CD14-positive monocyte (primary cell): ENCODE measurements at regions not wholly inside any gene's neighbourhood (a gene's known extent, or its start where the extent isn't known, plus 50 kb on each side); places are given as distances from the start of the nearest gene placed in this dataset.

ENCODE experiments used
- DNase-seq, 3 donors: peaks; one replicate each; pipeline ENCODE4 v3.0.0-alpha.2; 2011 to 2022
- H2AFZ ChIP-seq: 2 replicates; pipeline ENCODE4 v1.6.0; 2012; ENCODE audit warnings: mild to moderate bottlenecking, low read depth, low read length, inconsistent platforms; ENCODE audit not compliant: insufficient read depth, poor library complexity, severe bottlenecking
- H3K27ac ChIP-seq, 2 donors: 1 replicate in 1 of 2; 2 replicates in 1 of 2; pipeline ENCODE4 v1.5.1; 2012 to 2013; ENCODE audit warnings: low read length in 2 of 2, control low read depth in 1 of 2, inconsistent platforms in 1 of 2, low read depth in 1 of 2, mild to moderate bottlenecking in 1 of 2
- H3K27me3 ChIP-seq, 2 donors: one replicate each; pipeline versions ENCODE4 v1.6.0 to v1.6.1; 2011 to 2013; ENCODE audit warnings: low read length in 2 of 2; ENCODE audit not compliant: control insufficient read depth in 2 of 2, insufficient read depth in 2 of 2
- H3K36me3 ChIP-seq, 2 donors: replicated peaks in 1 of 2; 1 replicate in 1 of 2; 2 replicates in 1 of 2; pipeline versions ENCODE4 v1.5.1 to v1.6.1; 2012 to 2013; ENCODE audit warnings: low read length in 2 of 2, control low read depth in 1 of 2, inconsistent platforms in 1 of 2, mild to moderate bottlenecking in 1 of 2; ENCODE audit not compliant: insufficient read depth in 2 of 2, control insufficient read depth in 1 of 2
- H3K4me1 ChIP-seq, 2 donors: 1 replicate in 1 of 2; 2 replicates in 1 of 2; pipeline versions ENCODE4 v1.5.1 to v1.6.1; 2012 to 2013; ENCODE audit warnings: low read length in 2 of 2, control low read depth in 1 of 2, inconsistent platforms in 1 of 2, mild to moderate bottlenecking in 1 of 2, moderate library complexity in 1 of 2; ENCODE audit not compliant: insufficient read depth in 2 of 2, control insufficient read depth in 1 of 2
- H3K4me2 ChIP-seq: replicated peaks from 2 replicates; pipeline ENCODE3; 2012; ENCODE audit warnings: low read length, moderate library complexity, mild to moderate bottlenecking; ENCODE audit not compliant: poor library complexity, severe bottlenecking; ENCODE audit errors: extremely low read depth
- H3K4me3 ChIP-seq, 3 experiments: fragments of 200-600 bp in 1 of 3; sonication (generic) in 1 of 3; replicated peaks in 1 of 3; 1 replicate in 2 of 3; 2 replicates in 1 of 3; pipeline ENCODE4 v1.5.1; 2011 to 2013; ENCODE audit warnings: low read length in 3 of 3, mild to moderate bottlenecking in 3 of 3, control low read depth in 2 of 3, low read depth in 2 of 3, inconsistent platforms in 1 of 3, moderate library complexity in 1 of 3
- H3K79me2 ChIP-seq: 2 replicates; pipeline ENCODE4 v1.6.0; 2012; ENCODE audit warnings: mild to moderate bottlenecking, control low read depth, inconsistent platforms, low read length, moderate library complexity; ENCODE audit not compliant: insufficient read depth
- H3K9ac ChIP-seq: 2 replicates; pipeline ENCODE4 v1.6.0; 2017; ENCODE audit warnings: low read length, mild to moderate bottlenecking; ENCODE audit not compliant: insufficient read depth, poor library complexity, severe bottlenecking
- H3K9me3 ChIP-seq, 2 donors: replicated peaks in 1 of 2; 1 replicate in 1 of 2; 2 replicates in 1 of 2; pipeline versions ENCODE4 v1.5.1 to v1.6.1; 2012 to 2013; ENCODE audit warnings: low read length in 2 of 2, control low read depth in 1 of 2; ENCODE audit not compliant: control insufficient read depth in 1 of 2, insufficient read depth in 1 of 2
- H4K20me1 ChIP-seq: 2 replicates; pipeline ENCODE4 v1.6.0; 2012; ENCODE audit warnings: mild to moderate bottlenecking, low read length, control low read depth, moderate library complexity; ENCODE audit not compliant: insufficient read depth
- H3K27ac Mint-ChIP-seq, 7 donors: one replicate each; pipeline ENCODE4 v1.8.0; 2020; ENCODE audit warnings: mild to moderate bottlenecking in 7 of 7, mixed read lengths in 7 of 7, moderate library complexity in 6 of 7, inconsistent platforms in 2 of 7
- H3K27me3 Mint-ChIP-seq, 3 donors: one replicate each; pipeline ENCODE4 v1.8.0; 2021 to 2022; ENCODE audit warnings: low read depth in 3 of 3, mild to moderate bottlenecking in 3 of 3, mixed read lengths in 3 of 3, moderate library complexity in 3 of 3, inconsistent platforms in 1 of 3
- H3K36me3 Mint-ChIP-seq, 2 donors: one replicate each; pipeline ENCODE4 v1.8.0; 2020; ENCODE audit warnings: mixed read lengths in 2 of 2, inconsistent platforms in 1 of 2, mild to moderate bottlenecking in 1 of 2
- H3K4me1 Mint-ChIP-seq: one replicate; pipeline ENCODE4 v1.8.0; 2020; ENCODE audit warnings: mild to moderate bottlenecking, mixed read lengths
- H3K4me3 Mint-ChIP-seq, 2 donors: one replicate each; pipeline ENCODE4 v1.8.0; 2020; ENCODE audit warnings: mild to moderate bottlenecking in 2 of 2, mixed read lengths in 2 of 2, moderate library complexity in 1 of 2
- H3K9me3 Mint-ChIP-seq, 7 donors: one replicate each; pipeline ENCODE4 v1.8.0; 2020 to 2022; ENCODE audit warnings: mixed read lengths in 7 of 7, mild to moderate bottlenecking in 6 of 7, moderate library complexity in 6 of 7, inconsistent platforms in 2 of 7
- CTCF ChIP-seq: fragments of 200-600 bp; IDR thresholded peaks from one replicate; pipeline ENCODE4 v1.8.0; 2022; ENCODE audit warnings: antibody characterized with exemption, mild to moderate bottlenecking
- WGBS: methylation state at CpG from one replicate; pipeline ENCODE4 v1.1.5; 2013; ENCODE audit warnings: missing lambda C conversion rate; ENCODE audit not compliant: insufficient coverage; 5-methylcytosine and 5-hydroxymethylcytosine counted together
- intact Hi-C, 2 donors: fragments of 100-400 bp; cut with micrococcal nuclease; formaldehyde crosslinking; loops; one replicate each; pipeline versions ENCODE4 v1.15.0 to v1.15.1; 2023

GRCh38 chr7:13801669-13802068, 187.8 kb downstream of the ETV1 start:
- H3K9me3 Mint-ChIP-seq, result peaks cover 8 to 27% (median 12%) of the 10 kb centered on the region in 7 donors
- no peak for DNase-seq
- H3K27ac ChIP-seq, result no peak overlapping the region
- H3K36me3 Mint-ChIP-seq, result no peaks in the 10 kb centered on the region
- H3K9ac ChIP-seq, result no peak overlapping the region
- H3K4me1 ChIP-seq, result no peaks in the 10 kb centered on the region
- TF ChIP-seq CTCF, result no peak
- no peaks in the 10 kb centered on the region for H3K36me3 ChIP-seq
- no peak overlapping the region for H3K27ac Mint-ChIP-seq
- H2AFZ ChIP-seq, result no peak overlapping the region
- H4K20me1 ChIP-seq, result no peaks in the 10 kb centered on the region
- intact Hi-C loops, result no loop called here
- no peak overlapping the region for H3K4me2 ChIP-seq
- peaks cover 0 to 2% (median 0%) of the 10 kb centered on the region in 3 donors for H3K27me3 Mint-ChIP-seq
- H3K4me3 ChIP-seq, result no peak overlapping the region
- no peaks in the 10 kb centered on the region for H3K27me3 ChIP-seq
- no peak overlapping the region for H3K4me3 Mint-ChIP-seq
- no peaks in the 10 kb centered on the region for H3K4me1 Mint-ChIP-seq
- WGBS, result no CpG with 5 or more reads among the region's 1 CpG
- peaks cover 19 to 20% of the 10 kb centered on the region in 2 donors for H3K9me3 ChIP-seq
- H3K79me2 ChIP-seq, result no peaks in the 10 kb centered on the region

GRCh38 chr7:13802651-13803050, 186.8 kb downstream of the ETV1 start:
- Histone ChIP-seq H3K9me3 (peaks cover 19 to 22% of the 10 kb centered on the region in 2 donors), H3K9ac (no peak overlapping the region), H3K4me1 (no peaks in the 10 kb centered on the region), H4K20me1 (no peaks in the 10 kb centered on the region), H3K36me3 (no peaks in the 10 kb centered on the region), H3K4me3 (no peak overlapping the region), H2AFZ (no peak overlapping the region), H3K27ac (no peak overlapping the region), H3K27me3 (no peaks in the 10 kb centered on the region), H3K4me2 (no peak overlapping the region), H3K79me2 (no peaks in the 10 kb centered on the region)
- H3K9me3 Mint-ChIP-seq, result peaks cover 8 to 27% (median 15%) of the 10 kb centered on the region in 7 donors
- no peak for TF ChIP-seq CTCF
- H3K27ac Mint-ChIP-seq, result no peak overlapping the region
- H3K4me3 Mint-ChIP-seq, result no peak overlapping the region
- H3K4me1 Mint-ChIP-seq, result no peaks in the 10 kb centered on the region
- WGBS, result no CpG with 5 or more reads among the region's 1 CpG
- intact Hi-C loops, result no loop called here
- no peaks in the 10 kb centered on the region for H3K36me3 Mint-ChIP-seq
- DNase-seq, result no peak
- H3K27me3 Mint-ChIP-seq, result peaks cover 0 to 2% (median 0%) of the 10 kb centered on the region in 3 donors
